Neural cell (in vitro differentiated cells): ENCODE measurements at regions not wholly inside any gene's neighbourhood (a gene's known extent, or its start where the extent isn't known, plus 50 kb on each side); places are given as distances from the start of the nearest gene placed in this dataset.

Experiments
- H2AFZ ChIP-seq: fragments of 200-600, 300-800 bp; sonication (generic), shearing (Covaris generic); 2 replicates; pipeline ENCODE4 v1.6.0; 2014; ENCODE audit warnings: low read depth, mild to moderate bottlenecking, antibody characterized with exemption, low read length, moderate library complexity
- H3F3A ChIP-seq: fragments of 200-600 bp; shearing (Covaris generic); 2 replicates; pipeline ENCODE4 v1.6.1; 2016; ENCODE audit warnings: mild to moderate bottlenecking, moderate library complexity, mixed read lengths, antibody characterized with exemption, low read length; ENCODE audit not compliant: insufficient read depth, poor library complexity, severe bottlenecking
- H3K27ac ChIP-seq: fragments of 200-600, 300-800 bp; sonication (generic), shearing (Covaris generic); 2 replicates; pipeline ENCODE4 v1.5.1; 2014; ENCODE audit warnings: mild to moderate bottlenecking, low read length, moderate library complexity
- H3K27me3 ChIP-seq: fragments of 300-800, 200-600 bp; sonication (generic), shearing (Covaris generic); 2 replicates; pipeline ENCODE4 v1.6.0; 2014; ENCODE audit warnings: mild to moderate bottlenecking, low read depth, low read length, moderate library complexity; ENCODE audit not compliant: insufficient read depth
- H3K36me3 ChIP-seq: fragments of 300-800, 200-600 bp; sonication (generic), shearing (Covaris generic); 2 replicates; pipeline ENCODE4 v1.5.1; 2014; ENCODE audit warnings: mild to moderate bottlenecking, antibody characterized with exemption, low read length, moderate library complexity; ENCODE audit not compliant: insufficient read depth
- H3K4me2 ChIP-seq: fragments of 300-800, 200-600 bp; sonication (generic), shearing (Covaris generic); 2 replicates; pipeline ENCODE4 v1.6.0; 2014; ENCODE audit warnings: mild to moderate bottlenecking, low read length
- H3K4me3 ChIP-seq: fragments of 300-800, 200-600 bp; sonication (generic), shearing (Covaris generic); 2 replicates; pipeline ENCODE4 v1.5.1; 2014; ENCODE audit warnings: mild to moderate bottlenecking, low read length, moderate library complexity
- H3K79me2 ChIP-seq: fragments of 200-600 bp; shearing (Covaris generic); replicated peaks from 2 replicates; pipeline ENCODE4 v1.6.0; 2014; ENCODE audit warnings: mild to moderate bottlenecking, low read length, moderate library complexity; ENCODE audit not compliant: insufficient read depth
- H3K9ac ChIP-seq: fragments of 300-800, 200-600 bp; sonication (generic), shearing (Covaris generic); 2 replicates; pipeline ENCODE4 v1.6.1; 2016; ENCODE audit warnings: mild to moderate bottlenecking, low read length, mixed read lengths
- H3K9me2 ChIP-seq: fragments of 200-600 bp; shearing (Covaris generic); 2 replicates; pipeline ENCODE4 v1.6.1; 2016; ENCODE audit warnings: mild to moderate bottlenecking, low read length, mixed read lengths; ENCODE audit not compliant: insufficient read depth
- H3K9me3 ChIP-seq: fragments of 200-600, 300-800 bp; sonication (generic), shearing (Covaris generic); 2 replicates; pipeline ENCODE4 v1.6.1; 2016; ENCODE audit warnings: mild to moderate bottlenecking, mixed run types, low read length, moderate library complexity, mixed read lengths
- H4K20me1 ChIP-seq: fragments of 200-600 bp; shearing (Covaris generic); 2 replicates; pipeline ENCODE4 v1.6.1; 2016; ENCODE audit warnings: mild to moderate bottlenecking, mixed run types; ENCODE audit not compliant: insufficient read depth
- EP300 ChIP-seq: fragments of 450-650 bp; conservative IDR thresholded peaks from 2 replicates; pipeline ENCODE4 v1.6.1; 2014; ENCODE audit warnings: antibody characterized with exemption, mild to moderate bottlenecking, moderate library complexity; ENCODE audit not compliant: poor library complexity, severe bottlenecking
- EZH2 ChIP-seq: fragments of 200-600, 300-800 bp; shearing (Covaris generic), sonication (generic); IDR thresholded peaks from 2 replicates; pipeline ENCODE4 v1.6.1; 2014; ENCODE audit warnings: antibody characterized with exemption, low read length, borderline replicate concordance, mild to moderate bottlenecking; ENCODE audit not compliant: insufficient read depth, poor library complexity, severe bottlenecking
- MXI1 ChIP-seq: fragments of 450-650 bp; conservative IDR thresholded peaks from 2 replicates; pipeline ENCODE4 v1.6.1; 2014; ENCODE audit warnings: antibody characterized with exemption, mild to moderate bottlenecking; ENCODE audit not compliant: poor library complexity, severe bottlenecking
- POLR2AphosphoS5 ChIP-seq: IDR thresholded peaks from 2 replicates; pipeline ENCODE4 v1.6.1; 2012
- RAD21 ChIP-seq: fragments of 450-650 bp; conservative IDR thresholded peaks from 2 replicates; pipeline ENCODE4 v1.6.1; 2014; ENCODE audit warnings: antibody characterized with exemption, mild to moderate bottlenecking, moderate library complexity
- SMC3 ChIP-seq: fragments of 450-650 bp; conservative IDR thresholded peaks from 2 replicates; pipeline ENCODE4 v1.6.1; 2014; ENCODE audit warnings: antibody characterized with exemption, mild to moderate bottlenecking, moderate library complexity; ENCODE audit not compliant: poor library complexity
- TAF1 ChIP-seq: IDR thresholded peaks from 2 replicates; pipeline ENCODE4 v1.6.1; 2012; ENCODE audit warnings: low read depth
- TF ChIP-seq, protein P1 (sequence below): fragments of 450-650 bp; IDR thresholded peaks from 2 replicates; pipeline ENCODE4 v1.5.1; 2014; ENCODE audit warnings: antibody characterized with exemption, mild to moderate bottlenecking, moderate library complexity; ENCODE audit not compliant: poor library complexity, severe bottlenecking
- TF ChIP-seq, protein P2 (sequence below): IDR thresholded peaks from 2 replicates; pipeline ENCODE4 v1.6.1; 2012; ENCODE audit warnings: borderline replicate concordance

GRCh38 chr16:26818393-26818792 lies 248.3 kb upstream of the C16orf82 start:
- Histone ChIP-seq H2AFZ (no peak overlapping the region), H3K9me2 (no peaks in the 10 kb centered on the region), H3K79me2 (no peaks in the 10 kb centered on the region), H3K36me3 (no peaks in the 10 kb centered on the region), H3K9me3 (no peaks in the 10 kb centered on the region), H3K4me2 (no peak overlapping the region), H3K27ac (no peak overlapping the region), H3K9ac (no peak overlapping the region), H4K20me1 (no peaks in the 10 kb centered on the region), H3K4me3 (no peak overlapping the region), H3F3A (peaks cover 6% of the 10 kb centered on the region), H3K27me3 (no peaks in the 10 kb centered on the region)
- TF ChIP-seq MXI1 (no peak), EP300 (no peak), EZH2 (no peak), TAF1 (no peak), POLR2AphosphoS5 (no peak), SMC3 (no peak), RAD21 (no peak)
- TF ChIP-seq, protein P1, sequence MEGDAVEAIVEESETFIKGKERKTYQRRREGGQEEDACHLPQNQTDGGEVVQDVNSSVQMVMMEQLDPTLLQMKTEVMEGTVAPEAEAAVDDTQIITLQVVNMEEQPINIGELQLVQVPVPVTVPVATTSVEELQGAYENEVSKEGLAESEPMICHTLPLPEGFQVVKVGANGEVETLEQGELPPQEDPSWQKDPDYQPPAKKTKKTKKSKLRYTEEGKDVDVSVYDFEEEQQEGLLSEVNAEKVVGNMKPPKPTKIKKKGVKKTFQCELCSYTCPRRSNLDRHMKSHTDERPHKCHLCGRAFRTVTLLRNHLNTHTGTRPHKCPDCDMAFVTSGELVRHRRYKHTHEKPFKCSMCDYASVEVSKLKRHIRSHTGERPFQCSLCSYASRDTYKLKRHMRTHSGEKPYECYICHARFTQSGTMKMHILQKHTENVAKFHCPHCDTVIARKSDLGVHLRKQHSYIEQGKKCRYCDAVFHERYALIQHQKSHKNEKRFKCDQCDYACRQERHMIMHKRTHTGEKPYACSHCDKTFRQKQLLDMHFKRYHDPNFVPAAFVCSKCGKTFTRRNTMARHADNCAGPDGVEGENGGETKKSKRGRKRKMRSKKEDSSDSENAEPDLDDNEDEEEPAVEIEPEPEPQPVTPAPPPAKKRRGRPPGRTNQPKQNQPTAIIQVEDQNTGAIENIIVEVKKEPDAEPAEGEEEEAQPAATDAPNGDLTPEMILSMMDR = no peak
- TF ChIP-seq, protein P2, sequence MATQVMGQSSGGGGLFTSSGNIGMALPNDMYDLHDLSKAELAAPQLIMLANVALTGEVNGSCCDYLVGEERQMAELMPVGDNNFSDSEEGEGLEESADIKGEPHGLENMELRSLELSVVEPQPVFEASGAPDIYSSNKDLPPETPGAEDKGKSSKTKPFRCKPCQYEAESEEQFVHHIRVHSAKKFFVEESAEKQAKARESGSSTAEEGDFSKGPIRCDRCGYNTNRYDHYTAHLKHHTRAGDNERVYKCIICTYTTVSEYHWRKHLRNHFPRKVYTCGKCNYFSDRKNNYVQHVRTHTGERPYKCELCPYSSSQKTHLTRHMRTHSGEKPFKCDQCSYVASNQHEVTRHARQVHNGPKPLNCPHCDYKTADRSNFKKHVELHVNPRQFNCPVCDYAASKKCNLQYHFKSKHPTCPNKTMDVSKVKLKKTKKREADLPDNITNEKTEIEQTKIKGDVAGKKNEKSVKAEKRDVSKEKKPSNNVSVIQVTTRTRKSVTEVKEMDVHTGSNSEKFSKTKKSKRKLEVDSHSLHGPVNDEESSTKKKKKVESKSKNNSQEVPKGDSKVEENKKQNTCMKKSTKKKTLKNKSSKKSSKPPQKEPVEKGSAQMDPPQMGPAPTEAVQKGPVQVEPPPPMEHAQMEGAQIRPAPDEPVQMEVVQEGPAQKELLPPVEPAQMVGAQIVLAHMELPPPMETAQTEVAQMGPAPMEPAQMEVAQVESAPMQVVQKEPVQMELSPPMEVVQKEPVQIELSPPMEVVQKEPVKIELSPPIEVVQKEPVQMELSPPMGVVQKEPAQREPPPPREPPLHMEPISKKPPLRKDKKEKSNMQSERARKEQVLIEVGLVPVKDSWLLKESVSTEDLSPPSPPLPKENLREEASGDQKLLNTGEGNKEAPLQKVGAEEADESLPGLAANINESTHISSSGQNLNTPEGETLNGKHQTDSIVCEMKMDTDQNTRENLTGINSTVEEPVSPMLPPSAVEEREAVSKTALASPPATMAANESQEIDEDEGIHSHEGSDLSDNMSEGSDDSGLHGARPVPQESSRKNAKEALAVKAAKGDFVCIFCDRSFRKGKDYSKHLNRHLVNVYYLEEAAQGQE = no peak

DNA sequence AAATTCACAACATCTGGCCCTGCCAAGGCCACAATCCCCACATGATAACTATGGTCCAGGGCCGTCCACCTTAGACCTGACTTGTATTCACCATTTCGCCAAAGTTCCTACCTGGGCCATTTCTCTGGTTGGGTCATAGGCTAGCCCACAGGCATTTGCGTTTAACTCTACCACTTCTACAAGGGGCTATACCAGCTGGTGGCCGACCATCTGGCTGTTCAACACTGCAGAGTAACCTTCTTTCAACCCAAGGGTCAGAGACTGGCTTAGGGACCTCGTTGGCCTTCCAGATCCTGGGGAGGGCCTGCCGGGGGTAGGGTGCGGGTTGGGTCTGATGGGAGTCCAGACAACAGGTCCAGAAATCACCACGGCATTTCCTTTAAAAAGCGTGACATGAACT lies 242.3 kb upstream of the C16orf82 start:
- H2AFZ ChIP-seq = no peak overlapping the region
- no peak overlapping the region for H3K27ac ChIP-seq
- no peak overlapping the region for H3K4me2 ChIP-seq
- TF ChIP-seq, protein P1 = no peak
- TF ChIP-seq RAD21 (no peak), POLR2AphosphoS5 (no peak), MXI1 (no peak), EP300 (no peak), EZH2 (no peak), SMC3 (no peak), TAF1 (no peak)
- TF ChIP-seq, protein P2 = no peak
- no peaks in the 10 kb centered on the region for H4K20me1 ChIP-seq
- H3K27me3 ChIP-seq = no peaks in the 10 kb centered on the region
- no peaks in the 10 kb centered on the region for H3K9me2 ChIP-seq
- H3K9me3 ChIP-seq = no peaks in the 10 kb centered on the region
- H3K9ac ChIP-seq = no peak overlapping the region
- no peak overlapping the region for H3K4me3 ChIP-seq
- H3K36me3 ChIP-seq = no peaks in the 10 kb centered on the region
- no peaks in the 10 kb centered on the region for H3K79me2 ChIP-seq
- no peaks in the 10 kb centered on the region for H3F3A ChIP-seq
